ENCODE measurements at regions not wholly inside any gene's neighbourhood (a gene's known extent, or its start where the extent isn't known, plus 50 kb on each side); places are given as distances from the start of the nearest gene placed in this dataset.

DNA sequence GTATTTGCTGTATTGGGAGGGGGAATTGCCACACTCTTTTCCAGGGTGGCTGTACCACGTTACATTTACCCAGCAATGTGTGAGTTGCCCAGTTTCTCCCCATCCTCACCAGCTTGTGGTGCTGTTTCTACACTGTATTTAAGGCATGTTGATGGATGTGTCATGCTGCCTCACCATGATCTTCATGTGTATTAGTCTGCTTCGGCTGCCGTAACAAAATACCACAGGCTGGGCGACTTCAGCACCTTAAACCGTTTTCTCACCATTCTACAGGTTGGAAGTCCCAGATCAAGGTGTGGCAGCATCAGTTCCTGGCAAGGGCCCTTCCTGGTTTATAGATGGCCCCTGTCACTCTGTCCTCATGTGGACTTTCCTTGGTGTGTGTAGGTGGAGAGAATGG, 169.7 kb downstream of the IGLL1 start:
- TF ChIP-seq, protein P1, sequence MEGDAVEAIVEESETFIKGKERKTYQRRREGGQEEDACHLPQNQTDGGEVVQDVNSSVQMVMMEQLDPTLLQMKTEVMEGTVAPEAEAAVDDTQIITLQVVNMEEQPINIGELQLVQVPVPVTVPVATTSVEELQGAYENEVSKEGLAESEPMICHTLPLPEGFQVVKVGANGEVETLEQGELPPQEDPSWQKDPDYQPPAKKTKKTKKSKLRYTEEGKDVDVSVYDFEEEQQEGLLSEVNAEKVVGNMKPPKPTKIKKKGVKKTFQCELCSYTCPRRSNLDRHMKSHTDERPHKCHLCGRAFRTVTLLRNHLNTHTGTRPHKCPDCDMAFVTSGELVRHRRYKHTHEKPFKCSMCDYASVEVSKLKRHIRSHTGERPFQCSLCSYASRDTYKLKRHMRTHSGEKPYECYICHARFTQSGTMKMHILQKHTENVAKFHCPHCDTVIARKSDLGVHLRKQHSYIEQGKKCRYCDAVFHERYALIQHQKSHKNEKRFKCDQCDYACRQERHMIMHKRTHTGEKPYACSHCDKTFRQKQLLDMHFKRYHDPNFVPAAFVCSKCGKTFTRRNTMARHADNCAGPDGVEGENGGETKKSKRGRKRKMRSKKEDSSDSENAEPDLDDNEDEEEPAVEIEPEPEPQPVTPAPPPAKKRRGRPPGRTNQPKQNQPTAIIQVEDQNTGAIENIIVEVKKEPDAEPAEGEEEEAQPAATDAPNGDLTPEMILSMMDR (IDR thresholded peaks at IDR 0.05; ENCODE audit: extremely low read depth, missing control alignments) = no peak
- DNase-seq (ENCODE audit: low spot score) = no peak

DNA sequence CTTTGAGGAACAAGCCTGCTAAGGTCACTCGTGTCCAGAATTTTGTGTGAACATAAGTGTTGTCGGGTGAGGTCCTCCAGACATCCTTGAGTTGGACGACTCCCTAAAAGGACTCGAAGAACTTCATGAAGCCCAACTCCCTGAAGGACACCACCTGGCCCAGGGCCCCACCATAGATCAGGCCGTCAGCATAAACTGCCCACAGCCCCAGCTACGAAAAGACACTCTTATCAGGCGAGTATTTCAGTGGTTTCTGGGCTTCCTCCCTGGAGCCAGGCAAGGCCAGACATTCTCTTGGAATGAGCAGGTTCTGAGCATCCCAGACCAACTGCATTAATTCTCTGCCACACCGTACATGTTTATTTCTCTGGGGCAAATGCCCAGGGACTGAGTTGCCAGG, 170.1 kb downstream of the IGLL1 start:
- TF ChIP-seq, protein P1 (IDR thresholded peaks at IDR 0.05; ENCODE audit: extremely low read depth, missing control alignments) = no peak

DNA sequence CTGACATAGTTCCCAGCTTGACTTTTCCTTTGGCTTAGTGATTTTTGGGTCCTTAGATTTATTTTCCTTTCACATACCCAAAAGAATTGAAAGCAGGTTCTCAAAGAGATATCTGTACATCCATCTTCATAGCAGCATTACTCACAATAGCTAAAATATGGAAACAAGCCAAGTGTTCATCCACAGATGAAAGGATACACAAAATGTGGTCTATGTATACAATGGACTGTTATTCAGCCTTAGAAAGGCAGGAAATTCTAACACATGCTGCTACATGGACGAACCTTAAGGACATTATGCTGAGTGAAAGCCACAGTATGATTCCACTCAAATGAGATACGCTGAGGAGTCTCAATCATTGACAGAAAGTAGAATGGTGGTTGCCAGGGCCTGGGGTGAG, 171.8 kb downstream of the IGLL1 start:
- no peak for DNase-seq (ENCODE audit: low spot score)

More for the DNA sequence above, 170.1 kb downstream of the IGLL1 start:
- no peak for DNase-seq (ENCODE audit: low spot score)

DNA sequence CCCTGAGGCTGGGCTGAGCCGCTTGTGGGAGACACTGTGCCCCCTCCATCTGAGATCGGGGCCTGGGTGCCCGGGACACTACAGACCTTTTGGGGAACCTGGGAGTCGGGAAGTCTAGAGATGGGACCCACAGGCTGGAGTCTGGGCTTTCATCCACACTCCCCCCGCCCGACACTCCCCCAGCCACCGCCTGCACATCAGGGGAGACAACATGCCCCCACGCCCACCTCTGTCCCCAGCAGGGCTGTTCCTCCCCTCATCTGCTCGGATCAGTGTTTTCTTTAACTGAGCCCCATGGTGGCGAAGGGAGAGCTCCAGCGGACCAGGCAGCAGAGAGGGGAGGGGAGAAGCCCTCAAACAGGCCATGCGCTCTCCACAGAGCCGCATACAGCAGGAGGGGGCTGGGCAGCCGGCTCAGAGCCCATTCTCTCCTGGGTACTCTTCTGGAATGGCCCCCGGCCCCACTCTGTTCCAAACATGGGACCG, 174.7 kb downstream of the IGLL1 start:
- DNase-seq (ENCODE audit: low spot score) = no peak
- TF ChIP-seq, protein P1 (IDR thresholded peaks at IDR 0.05; ENCODE audit: extremely low read depth, missing control alignments) = no peak

More for the DNA sequence above, 171.8 kb downstream of the IGLL1 start:
- TF ChIP-seq, protein P1 (IDR thresholded peaks at IDR 0.05; ENCODE audit: extremely low read depth, missing control alignments) = no peak

DNA sequence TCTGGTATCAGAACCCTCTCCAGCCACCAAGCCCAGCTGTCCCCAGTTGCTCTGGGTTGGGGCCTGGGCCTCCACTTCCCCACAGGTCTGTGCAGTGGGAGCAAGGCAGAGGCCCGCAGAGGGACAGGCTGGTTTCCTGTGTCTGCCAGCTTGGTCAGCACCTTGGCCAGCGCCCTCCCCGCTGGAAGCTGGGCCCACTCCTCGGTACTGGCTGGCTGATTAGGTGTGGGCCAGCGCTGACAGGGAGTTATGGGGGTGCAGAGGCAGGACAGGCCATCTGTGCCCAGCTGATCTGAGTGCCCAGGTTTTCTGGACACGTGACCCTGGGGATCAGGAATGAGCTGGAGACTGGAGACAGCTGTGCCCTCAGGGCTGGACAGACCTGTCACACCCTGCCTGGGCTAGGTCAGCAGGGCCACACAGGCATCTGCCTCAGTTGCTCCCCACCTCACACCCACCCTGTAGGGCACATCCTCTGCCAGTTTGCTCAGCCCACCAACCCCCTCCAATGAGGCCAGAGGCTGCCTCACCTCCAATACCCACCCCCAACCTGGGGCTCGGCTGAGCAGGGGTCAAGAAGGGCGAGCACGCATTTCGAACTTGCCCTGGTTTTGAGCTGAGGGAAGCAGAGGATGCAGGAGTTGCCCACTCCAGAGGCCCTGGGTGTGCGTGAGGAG, 175.3 kb downstream of the IGLL1 start:
- no peak for DNase-seq (ENCODE audit: low spot score)

DNA sequence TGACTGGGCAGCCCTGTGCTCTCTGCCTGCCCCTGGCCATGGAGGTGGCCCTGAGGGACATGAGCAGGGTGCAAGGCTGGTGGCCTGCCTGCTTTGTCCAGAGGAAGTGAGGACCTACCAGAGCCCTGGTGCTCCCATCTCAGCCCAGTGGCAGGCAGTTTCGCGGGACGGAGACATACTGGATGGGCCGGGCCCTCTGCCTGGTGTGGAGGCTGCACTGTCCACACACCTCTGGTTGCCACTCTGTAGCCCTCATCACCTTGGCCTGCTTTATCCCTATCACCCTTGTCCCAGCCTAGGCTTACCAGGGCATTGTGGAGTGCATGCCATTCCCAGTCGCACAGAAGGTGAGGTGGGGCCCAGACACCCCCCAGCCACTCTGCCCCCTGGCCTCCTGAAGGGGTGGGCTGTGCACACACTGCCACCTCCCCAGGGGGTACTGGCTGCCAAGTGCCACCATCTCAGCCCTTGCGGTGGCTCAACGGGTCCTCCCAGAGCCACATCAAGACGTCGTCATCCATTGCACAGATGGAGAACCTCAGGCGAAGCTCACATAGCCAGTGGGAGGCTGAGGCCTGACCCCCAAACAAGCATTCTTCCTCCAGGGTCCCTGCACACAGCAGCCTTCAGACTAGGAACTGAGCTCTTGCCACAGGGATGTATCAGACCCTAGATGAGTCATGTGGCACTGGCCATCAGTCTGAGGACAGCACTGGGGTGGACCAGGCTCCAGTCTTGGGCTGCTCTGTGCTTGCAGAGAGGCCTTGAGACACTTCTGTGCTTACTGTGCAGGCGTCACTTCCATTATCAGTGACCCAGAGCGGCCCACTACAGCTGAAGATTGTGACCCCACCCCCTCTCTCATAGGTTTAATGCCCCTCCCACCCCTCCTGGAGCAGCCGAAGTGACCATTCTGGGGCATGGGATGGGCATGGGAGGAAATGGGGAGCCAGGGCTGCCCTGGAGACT, 176.1 kb downstream of the IGLL1 start:
- no peak for DNase-seq (ENCODE audit: low spot score)
- TF ChIP-seq, protein P1 (IDR thresholded peaks at IDR 0.05; ENCODE audit: extremely low read depth, missing control alignments) = no peak

More for the DNA sequence above, 175.3 kb downstream of the IGLL1 start:
- TF ChIP-seq, protein P1 (IDR thresholded peaks at IDR 0.05; ENCODE audit: extremely low read depth, missing control alignments) = no peak
